SKM-1 (cell line): ENCODE measurements at regions not wholly inside any gene's neighbourhood (a gene's known extent, or its start where the extent isn't known, plus 50 kb on each side); places are given as distances from the start of the nearest gene placed in this dataset.
"Not testable (repeated sequence)": the region's sequence is repeated elsewhere in the genome, so short reads cannot be mapped to it uniquely, and the experiment has no call there.

Experiments used
- DNase-seq: peaks from one replicate; lab custom pipeline; 2025; ENCODE audit not compliant: unreplicated experiment; lab: John Stamatoyannopoulos, UW

DNA sequence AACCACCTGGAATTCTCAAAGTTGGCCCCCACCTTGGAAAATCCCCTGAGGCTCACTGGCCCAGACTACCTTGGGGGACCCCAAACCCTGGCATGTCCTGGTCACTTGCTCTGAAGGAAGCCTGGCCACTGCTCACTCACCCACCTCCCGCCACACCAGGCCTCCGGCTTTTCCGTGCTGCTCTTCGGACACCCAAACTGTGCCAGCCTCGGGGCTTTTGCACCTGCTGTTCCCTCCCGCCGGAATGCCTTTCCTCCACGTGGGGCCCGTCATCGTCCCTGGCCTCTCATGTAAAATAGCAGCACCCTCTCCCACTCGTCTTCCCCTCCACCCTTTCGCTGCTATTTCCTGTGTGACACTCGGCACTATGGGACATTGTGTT, 87.2 kb upstream of the NCOR2 start:
- DNase-seq, result no peak

DNA sequence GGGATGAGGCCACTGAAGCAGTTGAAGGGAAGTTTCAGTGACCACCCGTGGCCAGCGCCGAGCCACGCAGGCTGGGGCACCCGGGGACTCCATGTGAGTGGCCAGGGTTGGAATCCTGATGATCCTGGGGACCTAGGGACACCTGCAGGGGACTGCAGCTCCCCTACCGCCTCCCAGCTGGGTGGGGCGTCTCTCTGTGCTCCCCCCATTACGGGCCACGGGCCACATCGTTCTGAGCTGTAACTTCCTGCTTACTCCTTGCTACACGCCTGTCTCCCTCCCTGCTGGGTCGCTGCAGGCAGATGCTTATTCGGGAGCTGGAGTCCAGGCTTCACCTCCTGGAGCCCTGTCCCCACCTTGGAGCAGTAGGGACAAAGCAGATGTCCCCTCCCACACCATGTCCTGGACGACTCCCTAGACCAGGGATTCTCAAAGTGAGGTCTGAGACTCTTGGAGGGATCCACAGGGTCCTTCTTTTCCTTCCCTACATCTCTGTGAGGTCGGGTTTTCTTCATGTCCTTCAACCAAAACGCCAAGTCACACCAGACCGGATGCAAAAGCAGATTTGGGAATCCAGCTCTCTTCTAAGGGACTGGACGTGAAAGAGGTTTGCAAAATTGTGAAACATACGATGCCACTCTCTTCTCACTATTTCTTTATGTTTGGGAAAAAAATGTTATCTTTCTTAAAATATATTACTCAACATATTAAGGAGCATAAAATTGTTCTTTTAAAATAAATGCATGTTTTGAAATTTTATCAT, 85.9 kb upstream of the NCOR2 start:
- no peak for DNase-seq

DNA sequence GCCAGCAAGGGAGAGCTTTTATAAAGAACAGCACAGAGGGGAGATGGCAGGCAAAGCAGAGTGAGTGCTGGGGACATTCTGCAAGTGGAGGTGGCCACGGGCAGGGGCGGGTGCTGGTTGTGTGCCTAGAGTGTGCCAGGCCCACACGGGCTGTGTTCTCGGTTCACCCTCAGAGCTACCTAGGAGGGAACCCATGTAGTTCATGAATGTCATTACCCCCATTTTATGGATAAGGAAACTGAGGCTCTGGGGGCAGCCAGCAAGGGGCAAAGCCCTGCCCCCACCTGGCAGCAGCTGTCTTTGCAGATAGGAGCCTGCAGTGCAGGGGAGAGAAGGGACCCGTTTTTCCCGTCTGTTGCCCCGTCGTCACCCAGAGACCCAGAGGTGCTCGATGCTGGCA, 85.2 kb upstream of the NCOR2 start:
- no peak for DNase-seq

DNA sequence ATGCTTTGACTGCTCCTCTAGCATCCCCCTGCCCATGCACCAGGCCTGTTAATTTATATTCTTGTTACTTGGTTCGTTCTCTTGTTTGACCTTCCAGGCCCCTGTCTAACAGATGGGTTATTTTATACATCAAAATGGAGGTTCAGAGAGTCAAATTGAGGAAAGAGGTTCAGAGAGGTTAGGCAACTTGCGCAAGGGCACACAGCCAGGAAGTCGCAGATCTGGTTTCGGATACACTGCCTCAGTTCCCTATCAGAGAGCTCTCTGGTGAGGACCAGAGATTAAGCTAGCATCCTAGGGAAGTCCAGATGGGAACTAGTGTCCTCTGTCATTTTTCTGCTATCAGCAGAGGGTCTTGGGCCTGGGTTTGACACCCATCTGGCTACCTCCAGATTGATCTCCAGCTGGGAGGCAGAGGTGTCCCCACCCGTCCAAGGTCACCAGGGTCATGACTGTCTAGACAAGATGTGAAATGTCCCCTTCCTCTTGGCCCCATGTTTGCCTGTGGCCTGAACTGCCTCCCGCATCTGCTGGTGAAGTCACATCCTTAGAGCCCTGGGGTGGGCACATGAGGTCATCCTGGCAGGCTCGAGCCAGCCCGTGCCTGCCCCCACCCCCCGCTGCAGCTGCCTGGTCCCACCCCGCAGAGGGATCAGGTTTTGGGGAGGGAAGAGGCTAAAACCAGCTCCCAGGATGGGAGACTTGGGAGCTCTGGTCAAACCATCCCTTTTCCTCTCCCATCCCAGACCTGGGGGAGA, 84.3 kb upstream of the NCOR2 start:
- no peak for DNase-seq

DNA sequence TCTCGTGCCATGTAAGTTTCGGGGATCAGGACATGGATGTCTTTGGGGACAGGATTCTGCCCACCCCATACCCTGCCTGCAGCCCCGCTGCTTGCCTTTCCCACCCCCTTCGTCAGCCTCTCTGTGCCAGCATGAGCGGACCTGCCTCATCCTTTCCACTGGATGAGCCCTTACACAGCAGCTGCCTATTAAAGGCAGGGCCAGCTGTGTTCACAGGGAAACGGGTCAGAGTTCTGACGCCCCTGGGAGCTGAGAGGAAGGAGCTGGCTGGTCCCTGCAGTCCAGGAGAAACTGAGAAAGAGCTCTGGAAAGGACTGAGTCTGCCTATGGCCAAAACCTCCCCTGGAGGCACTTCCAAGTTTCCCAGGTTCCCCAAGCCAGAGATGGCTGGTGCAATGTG, 83.5 kb upstream of the NCOR2 start:
- no peak for DNase-seq

DNA sequence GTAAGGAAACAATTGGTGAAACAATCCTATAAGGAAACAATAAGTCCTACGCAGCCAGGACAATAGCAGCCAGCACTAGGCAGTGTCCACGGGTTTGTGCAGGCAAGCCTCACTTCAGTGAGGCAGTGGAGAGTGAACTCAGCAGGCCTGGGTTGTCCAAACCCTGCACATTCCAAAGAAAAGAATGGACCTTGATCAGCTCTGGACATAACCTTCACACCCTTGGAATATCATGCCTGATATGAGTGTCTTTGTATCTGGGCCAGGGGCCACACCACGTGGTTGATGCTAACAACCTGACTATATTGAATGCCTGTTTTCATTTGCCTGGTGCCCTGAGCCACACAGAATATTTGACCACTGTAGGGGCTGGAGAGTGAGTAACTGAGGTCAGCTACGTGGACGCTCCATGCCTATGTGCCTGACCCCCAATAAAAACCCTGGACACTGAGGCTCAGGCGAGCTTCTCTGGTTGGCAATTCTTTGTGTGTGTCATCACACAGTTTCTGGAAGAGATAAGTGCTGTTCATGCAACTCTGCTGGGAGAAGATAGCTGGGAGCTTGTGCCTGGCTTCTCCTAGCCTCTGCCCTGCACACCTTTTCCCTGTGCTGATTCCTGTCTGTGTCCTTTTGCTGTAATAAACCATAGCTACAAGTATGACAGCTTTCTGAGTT, 81.4 kb upstream of the NCOR2 start:
- DNase-seq, result no peak

DNA sequence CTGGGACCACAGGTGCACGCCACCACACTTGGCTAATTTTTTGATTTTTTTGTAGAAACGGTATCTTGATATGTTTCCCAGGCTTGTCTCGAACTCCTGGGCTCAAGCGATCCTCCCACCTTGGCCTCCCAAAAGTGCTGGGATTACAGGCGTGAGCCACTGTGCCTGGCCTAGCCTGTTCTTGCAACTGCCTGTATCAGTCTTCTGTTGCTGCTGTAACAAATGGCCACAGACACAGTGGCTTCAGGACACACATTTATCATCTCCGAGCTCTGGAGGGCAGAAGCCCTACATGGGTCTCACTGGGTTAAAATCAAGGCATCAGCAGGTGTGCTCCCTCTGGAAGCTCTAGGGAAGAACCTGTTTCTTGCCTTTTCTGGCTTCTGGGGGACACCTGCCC, 79.9 kb upstream of the NCOR2 start:
- DNase-seq, result no peak

DNA sequence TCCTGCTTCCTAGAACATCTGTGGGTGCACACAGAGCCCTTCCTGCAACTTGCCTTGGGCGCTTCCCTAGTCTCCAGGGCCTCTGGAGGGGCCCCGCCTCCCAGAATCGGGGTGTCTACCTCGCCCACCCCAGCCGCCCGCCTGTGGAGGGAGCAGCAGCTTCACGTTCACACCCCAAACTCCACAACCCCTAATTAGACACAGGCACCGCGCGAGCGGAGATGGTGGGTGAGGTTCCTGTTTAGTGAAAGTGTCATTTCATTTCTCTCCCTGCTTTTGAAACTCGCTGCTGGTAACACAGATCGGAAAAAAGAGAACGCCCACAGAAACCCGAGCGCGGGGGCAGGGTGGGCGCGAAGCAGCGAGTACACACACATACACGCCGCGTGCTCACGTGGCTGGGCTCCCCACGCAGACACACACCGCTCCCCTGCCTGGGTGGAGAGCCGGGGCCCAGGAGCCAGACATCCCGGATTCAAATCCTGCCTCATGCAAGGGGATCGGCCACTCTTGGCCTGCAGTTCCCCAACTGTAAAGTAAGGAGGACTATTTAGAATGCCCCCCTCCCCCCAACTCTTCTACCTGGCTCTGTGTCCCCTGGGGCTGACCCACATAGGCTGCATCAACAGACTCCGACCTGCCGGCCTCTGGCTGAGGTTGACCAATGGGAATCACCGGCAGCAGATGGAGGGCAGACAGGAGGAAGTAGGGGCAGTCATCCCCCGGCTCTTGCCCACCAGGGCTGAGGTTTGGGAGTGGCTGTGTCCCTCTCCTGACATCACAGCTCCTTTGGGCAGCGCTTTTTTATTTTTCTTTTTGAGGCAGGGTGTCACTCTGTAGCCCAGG, 79.2 kb upstream of the NCOR2 start:
- no peak for DNase-seq

DNA sequence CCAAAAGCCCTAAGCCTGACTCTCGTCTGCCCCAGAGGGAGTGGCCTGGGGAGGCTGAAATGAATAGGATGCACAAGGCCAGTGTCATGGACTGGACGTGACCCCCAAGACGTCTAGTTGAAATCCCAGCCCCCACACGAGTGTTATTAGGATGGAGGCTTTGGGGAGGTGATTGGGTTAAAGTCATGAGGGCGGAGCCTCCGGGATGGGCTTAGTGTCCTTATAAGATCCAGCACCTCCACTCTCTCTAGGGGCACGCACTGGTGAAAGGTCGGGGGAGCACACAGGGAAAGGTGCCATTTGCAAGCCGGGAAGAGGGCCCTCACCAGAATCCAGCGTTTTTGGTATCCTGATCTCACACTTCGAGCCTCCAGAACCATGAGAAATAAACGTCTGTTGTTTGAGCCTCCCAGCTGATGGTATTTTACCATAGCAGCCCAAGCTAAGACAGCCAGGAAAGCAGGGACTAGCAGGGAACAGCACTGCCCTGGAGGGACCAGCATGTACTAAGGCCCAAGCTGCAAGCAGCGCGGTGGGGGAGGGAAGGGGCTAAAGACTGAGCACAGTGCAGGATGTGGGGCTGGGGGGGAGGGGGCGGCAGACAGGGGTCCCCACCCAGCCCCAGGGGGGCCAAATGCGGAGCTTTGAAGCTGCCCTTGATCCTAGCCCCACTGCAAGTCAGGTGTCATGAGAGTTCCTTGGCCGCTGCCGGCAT, 78.3 kb upstream of the NCOR2 start:
- no peak for DNase-seq

DNA sequence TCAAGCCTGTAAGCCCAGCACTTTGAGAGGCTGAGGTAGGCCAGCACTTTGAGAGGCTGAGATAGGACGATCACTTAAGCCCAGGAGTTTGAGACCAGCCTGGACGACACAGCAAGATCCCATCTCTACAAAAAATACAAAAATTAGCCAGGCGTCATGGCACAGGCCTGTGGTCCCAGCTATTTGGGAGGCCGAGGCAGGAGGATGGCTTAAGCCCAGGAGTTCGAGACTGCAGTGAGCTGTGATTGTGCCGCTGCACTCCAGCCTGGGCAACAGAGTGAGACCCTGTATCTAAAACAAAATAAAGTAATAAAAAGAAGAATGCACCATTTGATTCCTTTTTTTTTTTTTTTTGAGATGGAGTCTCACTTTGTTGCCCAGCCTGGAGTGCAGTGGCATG, 76.4 kb upstream of the NCOR2 start:
- not testable (repeated sequence) for DNase-seq

DNA sequence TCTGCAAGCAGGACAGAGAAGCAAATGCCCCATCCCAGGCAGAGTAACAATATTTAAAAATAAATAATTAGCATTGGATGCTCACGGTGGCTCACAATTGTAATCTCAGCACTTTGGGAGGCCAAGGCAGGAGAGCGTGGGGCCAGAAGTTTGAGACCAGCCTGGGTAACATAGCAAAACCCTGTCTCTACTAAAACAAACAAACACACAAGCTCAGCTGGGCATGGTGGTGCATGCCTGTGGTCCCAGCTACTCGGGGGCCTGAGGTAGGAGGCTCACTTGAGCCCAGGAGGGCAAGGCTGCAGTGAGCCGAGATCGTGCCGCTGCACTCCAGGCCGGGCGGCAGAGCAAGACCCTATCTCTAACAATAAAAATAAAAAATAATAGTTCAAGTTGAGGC, 74.7 kb upstream of the NCOR2 start:
- DNase-seq, result no peak

DNA sequence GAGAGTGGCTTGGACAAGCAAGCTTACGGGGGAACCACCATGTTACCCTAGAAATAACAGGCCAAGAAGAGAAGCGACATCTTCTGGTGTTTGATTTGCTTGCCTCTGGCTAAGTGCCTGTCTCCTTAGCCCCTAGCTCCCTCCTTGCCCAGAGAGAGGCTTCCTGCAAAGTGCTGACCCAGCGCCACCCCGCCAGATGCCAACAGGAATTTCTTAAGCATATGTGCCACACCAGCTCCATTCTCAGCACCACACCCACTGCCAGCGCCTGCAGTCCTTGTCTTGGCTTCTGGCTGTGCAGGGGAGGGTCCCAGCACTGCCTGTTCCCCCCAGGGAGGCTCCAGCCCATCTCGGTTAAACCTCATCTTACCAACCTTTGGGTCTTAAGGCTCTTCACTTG, 74.2 kb upstream of the NCOR2 start:
- DNase-seq, result no peak

DNA sequence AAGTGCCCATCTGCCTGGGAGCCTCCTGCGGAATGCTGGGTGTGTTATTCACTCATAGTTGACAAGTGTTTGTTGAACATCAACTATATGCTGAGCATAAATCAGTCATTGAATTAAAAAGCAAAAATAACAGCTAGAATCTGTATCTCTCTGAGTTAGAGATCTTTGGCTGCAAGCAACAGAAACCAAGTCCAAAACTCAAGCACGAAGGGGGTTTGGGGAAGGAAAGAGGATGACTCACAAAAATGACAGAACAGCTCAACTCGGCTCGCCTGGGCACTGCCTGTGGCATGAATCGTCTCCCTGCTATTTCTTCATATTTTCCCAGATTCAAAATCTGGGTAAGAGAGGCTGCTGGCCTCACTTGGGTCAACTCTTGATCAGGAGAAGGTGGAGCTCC, 72.6 kb upstream of the NCOR2 start:
- no peak for DNase-seq

DNA sequence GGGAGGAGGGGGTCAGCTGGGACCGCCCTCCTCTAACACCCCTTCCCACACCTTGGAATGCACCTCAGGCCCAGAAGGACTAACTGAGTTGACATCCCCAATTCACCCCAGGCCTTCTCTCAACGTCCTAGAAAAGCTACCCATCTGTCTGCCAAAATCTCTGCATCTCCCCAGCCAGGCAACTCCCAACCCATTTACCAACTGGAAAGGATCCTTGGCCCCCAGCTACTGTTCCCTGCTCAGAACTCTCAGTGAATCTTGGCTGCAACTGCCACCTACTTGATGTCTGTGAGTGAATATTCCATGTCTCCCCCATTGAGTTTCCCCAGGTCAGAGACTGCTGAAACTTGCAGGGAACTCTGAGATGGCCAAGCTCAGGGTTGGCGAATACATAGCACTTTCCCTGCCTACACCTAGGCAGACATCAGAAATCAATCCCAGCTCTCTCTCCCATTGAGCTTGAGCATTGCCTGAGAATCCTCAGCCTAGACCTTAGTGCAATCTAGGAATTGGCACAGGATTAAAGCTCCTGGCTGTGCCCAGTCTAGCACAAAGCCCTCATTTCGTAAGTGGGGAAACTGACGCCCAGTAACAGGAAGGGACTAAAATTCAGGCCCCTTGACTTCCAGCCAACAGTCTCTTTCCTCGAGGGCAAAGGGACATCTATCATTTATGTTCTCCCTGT, 71.9 kb upstream of the NCOR2 start:
- no peak for DNase-seq

DNA sequence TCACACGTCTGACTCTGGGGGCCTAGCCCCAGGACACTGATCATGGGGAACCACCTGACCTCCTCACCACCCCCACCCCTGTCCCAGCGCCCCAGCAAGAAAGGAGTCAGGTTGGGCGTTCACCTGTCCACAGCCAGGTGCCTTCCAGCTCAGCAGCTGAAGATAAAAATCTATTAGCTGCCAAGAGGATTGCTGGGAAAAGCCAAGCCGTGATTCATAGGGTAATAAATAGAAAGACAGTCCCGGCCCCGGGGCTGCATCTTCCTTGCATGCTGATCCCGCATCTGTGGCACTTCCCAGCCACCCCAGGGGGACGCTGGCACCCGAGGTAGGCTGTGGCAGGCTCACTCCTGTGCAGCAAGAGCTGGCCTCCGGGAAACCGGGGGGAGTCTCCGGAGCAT, 70.2 kb upstream of the NCOR2 start:
- no peak for DNase-seq

DNA sequence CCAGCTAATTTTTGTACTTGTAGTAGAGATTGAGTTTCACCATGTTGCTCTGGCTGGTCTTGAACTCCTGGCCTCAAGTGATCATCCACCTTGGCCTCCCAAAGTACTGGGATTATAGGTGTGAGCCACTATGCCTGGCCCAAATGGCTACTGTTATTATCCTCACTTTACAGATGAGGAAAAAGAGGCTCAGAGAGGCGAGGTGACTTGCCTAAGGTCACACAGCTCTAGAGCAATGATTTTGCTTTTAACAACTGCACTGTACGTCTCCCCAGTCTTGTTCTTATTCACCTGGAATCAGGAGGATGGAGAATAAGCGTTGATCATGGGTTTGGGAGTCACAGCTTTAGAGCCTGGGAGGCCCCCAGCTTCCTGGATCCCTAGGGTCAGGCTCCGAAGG, 69.8 kb upstream of the NCOR2 start:
- no peak for DNase-seq

DNA sequence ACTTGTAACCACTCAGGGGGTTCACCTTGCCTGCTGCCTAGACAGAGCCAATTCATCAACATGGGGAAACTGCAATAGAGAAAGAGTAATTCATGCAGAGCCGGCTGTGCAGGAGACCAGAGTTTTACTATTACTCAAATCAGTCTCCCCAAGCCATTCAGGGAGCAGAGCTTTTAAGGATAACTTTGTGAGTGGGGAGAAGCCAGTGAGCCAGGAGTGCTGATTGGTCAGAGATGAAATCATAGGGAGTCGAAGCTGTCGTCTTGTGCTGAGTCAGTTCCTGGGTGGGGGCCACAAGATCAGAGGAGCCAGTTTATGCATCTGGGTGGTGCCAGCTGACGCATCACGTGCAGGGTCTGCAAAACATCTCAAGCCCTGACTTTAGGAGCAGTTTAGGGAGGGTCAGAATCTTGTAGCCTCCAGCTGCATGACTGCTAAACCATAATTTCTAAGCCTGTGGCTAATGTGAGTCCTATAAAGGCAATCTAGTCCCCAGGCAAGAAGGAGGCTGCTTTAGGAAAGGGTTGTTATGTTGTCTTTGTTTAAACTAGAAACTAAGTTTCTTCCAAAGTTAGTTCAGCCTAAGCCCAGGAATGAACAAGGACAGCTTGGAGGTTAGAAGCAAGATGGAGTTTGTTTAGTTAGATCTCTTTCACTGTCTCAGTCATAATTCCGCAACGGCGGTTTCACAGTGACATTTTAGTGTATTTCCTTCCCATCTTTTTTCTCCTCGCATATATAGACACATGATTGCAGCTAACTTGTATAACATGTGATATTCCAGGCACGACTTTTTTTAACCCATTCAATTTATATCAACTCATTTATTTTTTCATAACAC, 68.9 kb upstream of the NCOR2 start:
- DNase-seq, result no peak

DNA sequence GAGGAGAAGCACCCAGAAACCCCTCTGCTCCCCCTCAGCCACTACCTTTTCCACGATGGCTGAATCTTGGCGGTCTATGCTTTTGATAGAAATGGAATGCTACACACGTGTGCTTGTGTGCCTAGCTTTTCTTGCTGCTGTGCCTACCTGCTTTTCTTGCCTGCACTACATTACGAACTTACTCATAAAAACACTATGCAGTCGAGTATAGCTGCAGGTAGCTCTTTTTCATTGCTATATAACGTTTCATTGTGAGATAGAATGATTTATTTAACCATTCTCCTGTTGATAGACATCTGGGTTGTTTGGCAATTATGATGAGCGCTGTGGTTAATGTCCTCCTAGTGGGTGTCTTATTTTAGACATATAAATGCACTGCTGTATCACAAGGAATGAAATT, 67.9 kb upstream of the NCOR2 start:
- no peak for DNase-seq
